ENCODE measurements at regions not wholly inside any gene's neighbourhood (a gene's known extent, or its start where the extent isn't known, plus 50 kb on each side); places are given as distances from the start of the nearest gene placed in this dataset.
"Not testable (repeated sequence)": the region's sequence is repeated elsewhere in the genome, so short reads cannot be mapped to it uniquely, and the experiment has no call there.

- DNase-seq (ENCODE audit: low spot score) = no peak
Observed at GRCh38 chr5:21613971-21614488, 1239.1 kb downstream of the CDH12 start.

GRCh38 chr5:21603796-21604195 lies 1249.3 kb downstream of the CDH12 start:
- no peak for DNase-seq (ENCODE audit: low spot score)

- no peak for DNase-seq (ENCODE audit: low spot score)
Observed at GRCh38 chr5:21594566-21594965, 1258.6 kb downstream of the CDH12 start.

- no peak for DNase-seq (ENCODE audit: low spot score)
Observed at GRCh38 chr5:21593261-21593660, 1259.9 kb downstream of the CDH12 start.

GRCh38 chr5:21581508-21581907 lies 1271.6 kb downstream of the CDH12 start:
- no peak for DNase-seq (ENCODE audit: low spot score)

GRCh38 chr5:21574961-21575360 lies 1278.2 kb downstream of the CDH12 start:
- DNase-seq (ENCODE audit: low spot score) = no peak

- no peak for DNase-seq (ENCODE audit: low spot score)
Observed at GRCh38 chr5:21574438-21574837, 1278.7 kb downstream of the CDH12 start.

GRCh38 chr5:21573416-21574314 lies 1279.5 kb downstream of the CDH12 start:
- DNase-seq (ENCODE audit: low spot score) = no peak

GRCh38 chr5:21571196-21571595 lies 1281.9 kb downstream of the CDH12 start:
- DNase-seq (ENCODE audit: low spot score) = not testable (repeated sequence)

GRCh38 chr5:21559109-21559508 lies 1294.0 kb downstream of the CDH12 start:
- DNase-seq (ENCODE audit: low spot score) = peak; percentile 7

- DNase-seq (ENCODE audit: low spot score) = not testable (repeated sequence)
Observed at GRCh38 chr5:21552263-21552662, 1300.9 kb downstream of the CDH12 start.

- DNase-seq (ENCODE audit: low spot score) = not testable (repeated sequence)
Observed at GRCh38 chr5:21550916-21551315, 1302.2 kb downstream of the CDH12 start.

- DNase-seq (ENCODE audit: low spot score) = not testable (repeated sequence)
Observed at GRCh38 chr5:21547656-21548055, 1305.5 kb downstream of the CDH12 start.

GRCh38 chr5:21535114-21535513 lies 1318.0 kb downstream of the CDH12 start:
- DNase-seq (ENCODE audit: low spot score) = not testable (repeated sequence)

GRCh38 chr5:21521157-21521556 lies 1332.0 kb downstream of the CDH12 start:
- not testable (repeated sequence) for DNase-seq (ENCODE audit: low spot score)

GRCh38 chr5:21496926-21497325 lies 1356.2 kb downstream of the CDH12 start:
- DNase-seq (ENCODE audit: low spot score) = not testable (repeated sequence)

GRCh38 chr5:21496056-21496455 lies 1357.1 kb downstream of the CDH12 start:
- DNase-seq (ENCODE audit: low spot score) = not testable (repeated sequence)

- DNase-seq (ENCODE audit: low spot score) = not testable (repeated sequence)
Observed at GRCh38 chr5:21495235-21495634, 1357.9 kb downstream of the CDH12 start.

GRCh38 chr5:21494033-21494432 lies 1359.1 kb downstream of the CDH12 start:
- DNase-seq (ENCODE audit: low spot score) = not testable (repeated sequence)

- not testable (repeated sequence) for DNase-seq (ENCODE audit: low spot score)
Observed at GRCh38 chr5:21491182-21491581, 1362.0 kb downstream of the CDH12 start.

GRCh38 chr5:21488828-21489227 lies 1364.3 kb downstream of the CDH12 start:
- DNase-seq (ENCODE audit: low spot score) = not testable (repeated sequence)

- not testable (repeated sequence) for DNase-seq (ENCODE audit: low spot score)
Observed at GRCh38 chr5:21485458-21486000, 1367.6 kb downstream of the CDH12 start.

GRCh38 chr5:21484498-21484889 lies 1368.7 kb downstream of the CDH12 start:
- DNase-seq (ENCODE audit: low spot score) = not testable (repeated sequence)
